ENCODE measurements at regions not wholly inside any gene's neighbourhood (a gene's known extent, or its start where the extent isn't known, plus 50 kb on each side); places are given as distances from the start of the nearest gene placed in this dataset.
"Not testable (repeated sequence)": the region's sequence is repeated elsewhere in the genome, so short reads cannot be mapped to it uniquely, and the experiment has no call there.

DNA sequence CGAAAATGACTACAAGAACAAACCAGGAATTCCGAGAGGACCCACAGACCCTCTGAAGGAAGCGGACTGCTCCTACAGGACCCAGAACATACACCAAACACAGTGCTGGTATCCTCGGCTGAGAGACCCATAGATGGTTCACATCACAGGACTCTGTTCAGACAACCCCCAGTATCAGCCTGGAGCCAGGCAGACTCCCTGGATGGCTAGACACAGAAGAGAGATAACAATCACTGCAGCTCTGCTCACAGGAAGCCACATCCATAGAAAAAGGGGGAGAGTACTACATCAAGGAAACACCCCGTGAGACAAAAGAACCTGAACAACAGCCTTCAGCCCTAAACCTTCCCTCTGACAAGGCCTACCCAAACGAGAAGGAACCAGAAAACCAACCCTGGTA lies 434.0 kb upstream of the NR5A2 start:
- H3K36me3 ChIP-seq (ENCODE audit: control insufficient read depth in 1 of 2, insufficient read depth in 2 of 2, low read depth in 1 of 2, low read length in 2 of 2) = no peaks in the 10 kb centered on the region
- H3K4me3 ChIP-seq (ENCODE audit: insufficient read depth in 1 of 2, low read depth in 1 of 2, low read length in 2 of 2) = no peak overlapping the region
- H3K4ac ChIP-seq (ENCODE audit: low read depth in 1 of 2, low read length in 2 of 2) = no peak overlapping the region
- no peak for DNase-seq
- WGBS = 61% methylated on average over 6 of the region's 6 CpGs
- H2AK5ac ChIP-seq (ENCODE audit: low read length, severe bottlenecking) = no peak overlapping the region
- no peak overlapping the region for H3K27ac ChIP-seq (ENCODE audit: low read length, poor library complexity, severe bottlenecking)
- H2AFZ ChIP-seq (ENCODE audit: low read depth, low read length) = no peak overlapping the region
- H2BK5ac ChIP-seq (ENCODE audit: low read depth, low read length, poor library complexity, severe bottlenecking) = no peak overlapping the region
- no peak overlapping the region for H2BK12ac ChIP-seq (ENCODE audit: low read length in 2 of 2)
- H3K18ac ChIP-seq (ENCODE audit: low read depth in 1 of 2, low read length in 2 of 2) = no peak overlapping the region
- no peak overlapping the region for H2BK15ac ChIP-seq (ENCODE audit: low read depth, poor library complexity, severe bottlenecking)
- H2BK120ac ChIP-seq (ENCODE audit: low read depth, low read length) = no peak overlapping the region
- H3K4me2 ChIP-seq (ENCODE audit: low read length, poor library complexity, severe bottlenecking) = no peak overlapping the region
- peaks cover 3% of the 10 kb centered on the region for H3K9me3 ChIP-seq (ENCODE audit: control insufficient read depth, low read length)
- H3K27me3 ChIP-seq (ENCODE audit: control insufficient read depth in 1 of 2, insufficient read depth in 1 of 2, low read length in 2 of 2) = no peaks in the 10 kb centered on the region
- H3K79me1 ChIP-seq (replicated peaks; ENCODE audit: low read length, poor library complexity, severe bottlenecking) = no peaks in the 10 kb centered on the region
- no peak overlapping the region for H4K91ac ChIP-seq (ENCODE audit: low read length)
- H4K8ac ChIP-seq (ENCODE audit: low read length) = no peak overlapping the region
- no peak overlapping the region for H3K23ac ChIP-seq (ENCODE audit: low read length in 2 of 2)
- H3K4me1 ChIP-seq (ENCODE audit: control insufficient read depth, insufficient read depth, low read depth, low read length) = no peaks in the 10 kb centered on the region
- H3K9ac ChIP-seq (ENCODE audit: low read length) = no peak overlapping the region
- H3K14ac ChIP-seq (ENCODE audit: low read length in 2 of 2) = no peak overlapping the region

DNA sequence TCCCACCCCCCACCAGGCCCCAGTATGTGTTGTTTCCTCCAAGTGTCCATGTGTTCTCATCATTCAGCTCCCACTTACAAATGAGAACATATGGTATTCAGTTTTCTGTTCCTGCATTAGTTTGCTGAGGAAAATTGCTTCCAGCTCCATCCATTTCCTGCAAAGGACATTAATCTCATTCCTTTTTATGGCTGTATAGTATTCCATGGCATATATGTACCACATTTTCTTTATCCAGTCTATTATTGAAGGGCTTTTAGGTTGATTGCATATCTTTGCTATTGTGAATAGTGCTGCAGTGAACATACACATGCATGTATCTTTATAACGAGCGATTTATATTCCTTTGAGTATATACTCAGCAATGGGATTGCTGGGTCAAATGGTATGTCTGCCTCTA lies 431.1 kb upstream of the NR5A2 start:
- H3K18ac ChIP-seq (ENCODE audit: low read depth in 1 of 2, low read length in 2 of 2); H3K27ac ChIP-seq (ENCODE audit: low read length, poor library complexity, severe bottlenecking); DNase-seq; H4K8ac ChIP-seq (ENCODE audit: low read length); H3K23ac ChIP-seq (ENCODE audit: low read length in 2 of 2); H3K4me2 ChIP-seq (ENCODE audit: low read length, poor library complexity, severe bottlenecking); H2BK5ac ChIP-seq (ENCODE audit: low read depth, low read length, poor library complexity, severe bottlenecking); H3K4ac ChIP-seq (ENCODE audit: low read depth in 1 of 2, low read length in 2 of 2); H2BK120ac ChIP-seq (ENCODE audit: low read depth, low read length); H2BK12ac ChIP-seq (ENCODE audit: low read length in 2 of 2); H3K4me3 ChIP-seq (ENCODE audit: insufficient read depth in 1 of 2, low read depth in 1 of 2, low read length in 2 of 2); H3K14ac ChIP-seq (ENCODE audit: low read length in 2 of 2); H3K4me1 ChIP-seq (ENCODE audit: control insufficient read depth, insufficient read depth, low read depth, low read length); H2AFZ ChIP-seq (ENCODE audit: low read depth, low read length); H3K9ac ChIP-seq (ENCODE audit: low read length); H3K27me3 ChIP-seq (ENCODE audit: control insufficient read depth in 1 of 2, insufficient read depth in 1 of 2, low read length in 2 of 2); H3K9me3 ChIP-seq (ENCODE audit: control insufficient read depth, low read length); H4K91ac ChIP-seq (ENCODE audit: low read length); H3K79me1 ChIP-seq (replicated peaks; ENCODE audit: low read length, poor library complexity, severe bottlenecking); H2BK15ac ChIP-seq (ENCODE audit: low read depth, poor library complexity, severe bottlenecking); H3K36me3 ChIP-seq (ENCODE audit: control insufficient read depth in 1 of 2, insufficient read depth in 2 of 2, low read depth in 1 of 2, low read length in 2 of 2); H2AK5ac ChIP-seq (ENCODE audit: low read length, severe bottlenecking): not testable (repeated sequence)
- 97% methylated on average over 2 of the region's 2 CpGs for WGBS

DNA sequence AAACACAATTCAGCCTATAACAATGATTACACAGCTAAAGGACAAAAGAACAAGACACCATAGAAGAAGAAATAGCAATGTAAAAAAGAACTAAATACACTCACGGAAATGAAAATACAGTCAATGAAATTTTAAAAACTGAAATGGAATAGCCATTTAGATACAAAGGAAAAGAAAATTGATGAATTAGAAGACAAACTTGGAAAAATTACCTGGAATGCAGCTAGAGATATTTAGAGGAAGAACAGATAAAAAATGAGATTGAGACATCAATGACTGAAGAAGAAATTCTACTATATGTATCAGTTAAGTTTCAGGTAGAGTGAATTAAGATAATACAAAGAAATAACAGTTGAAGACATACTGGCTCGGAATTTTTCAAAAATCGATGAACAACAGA lies 430.4 kb upstream of the NR5A2 start:
- no peak overlapping the region for H2BK12ac ChIP-seq (ENCODE audit: low read length in 2 of 2)
- H3K4me2 ChIP-seq (ENCODE audit: low read length, poor library complexity, severe bottlenecking) = no peak overlapping the region
- DNase-seq = no peak
- H3K4ac ChIP-seq (ENCODE audit: low read depth in 1 of 2, low read length in 2 of 2) = no peak overlapping the region
- H3K18ac ChIP-seq (ENCODE audit: low read depth in 1 of 2, low read length in 2 of 2) = no peak overlapping the region
- no CpG with 5 or more reads among the region's 3 CpGs for WGBS
- H2BK120ac ChIP-seq (ENCODE audit: low read depth, low read length) = no peak overlapping the region
- no peaks in the 10 kb centered on the region for H3K79me1 ChIP-seq (replicated peaks; ENCODE audit: low read length, poor library complexity, severe bottlenecking)
- no peaks in the 10 kb centered on the region for H3K36me3 ChIP-seq (ENCODE audit: control insufficient read depth in 1 of 2, insufficient read depth in 2 of 2, low read depth in 1 of 2, low read length in 2 of 2)
- no peaks in the 10 kb centered on the region for H3K27me3 ChIP-seq (ENCODE audit: control insufficient read depth in 1 of 2, insufficient read depth in 1 of 2, low read length in 2 of 2)
- H3K9ac ChIP-seq (ENCODE audit: low read length) = no peak overlapping the region
- no peak overlapping the region for H3K27ac ChIP-seq (ENCODE audit: low read length, poor library complexity, severe bottlenecking)
- H3K9me3 ChIP-seq (ENCODE audit: control insufficient read depth, low read length) = peaks cover 3% of the 10 kb centered on the region
- no peak overlapping the region for H2AFZ ChIP-seq (ENCODE audit: low read depth, low read length)
- no peak overlapping the region for H3K4me3 ChIP-seq (ENCODE audit: insufficient read depth in 1 of 2, low read depth in 1 of 2, low read length in 2 of 2)
- no peaks in the 10 kb centered on the region for H3K4me1 ChIP-seq (ENCODE audit: control insufficient read depth, insufficient read depth, low read depth, low read length)
- H3K14ac ChIP-seq (ENCODE audit: low read length in 2 of 2) = no peak overlapping the region
- no peak overlapping the region for H2BK5ac ChIP-seq (ENCODE audit: low read depth, low read length, poor library complexity, severe bottlenecking)
- H4K91ac ChIP-seq (ENCODE audit: low read length) = no peak overlapping the region
- H2BK15ac ChIP-seq (ENCODE audit: low read depth, poor library complexity, severe bottlenecking) = no peak overlapping the region
- no peak overlapping the region for H2AK5ac ChIP-seq (ENCODE audit: low read length, severe bottlenecking)
- H3K23ac ChIP-seq (ENCODE audit: low read length in 2 of 2) = no peak overlapping the region
- H4K8ac ChIP-seq (ENCODE audit: low read length) = no peak overlapping the region

DNA sequence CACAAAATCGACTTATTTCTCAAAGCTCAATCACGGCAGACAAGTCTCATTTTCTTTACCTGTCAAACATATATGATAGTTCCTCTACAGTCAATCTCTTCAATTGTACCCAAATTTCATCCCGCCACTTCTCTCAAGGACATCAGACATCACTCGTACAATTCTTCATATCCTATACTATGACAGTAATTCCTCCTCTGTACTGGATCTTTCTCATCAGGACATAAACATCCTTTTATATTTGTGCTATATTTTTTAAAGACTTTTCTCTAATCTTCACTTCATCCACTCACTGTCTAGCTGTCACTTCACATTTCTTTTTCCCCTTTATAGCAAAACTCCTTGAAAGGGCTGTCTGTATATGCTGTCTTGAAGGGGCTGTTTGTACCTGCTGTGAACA lies 419.1 kb upstream of the NR5A2 start:
- Histone ChIP-seq H2BK15ac (ENCODE audit: low read depth, poor library complexity, severe bottlenecking) (no peak overlapping the region), H2BK120ac (ENCODE audit: low read depth, low read length) (no peak overlapping the region), H3K27ac (ENCODE audit: low read length, poor library complexity, severe bottlenecking) (no peak overlapping the region), H3K79me1 (replicated peaks; ENCODE audit: low read length, poor library complexity, severe bottlenecking) (no peaks in the 10 kb centered on the region), H3K9ac (ENCODE audit: low read length) (no peak overlapping the region), H3K23ac (ENCODE audit: low read length in 2 of 2) (no peak overlapping the region), H2AFZ (ENCODE audit: low read depth, low read length) (no peak overlapping the region), H4K91ac (ENCODE audit: low read length) (no peak overlapping the region), H3K9me3 (ENCODE audit: control insufficient read depth, low read length) (no peaks in the 10 kb centered on the region), H2BK12ac (ENCODE audit: low read length in 2 of 2) (no peak overlapping the region), H3K4me2 (ENCODE audit: low read length, poor library complexity, severe bottlenecking) (no peak overlapping the region), H4K8ac (ENCODE audit: low read length) (no peak overlapping the region), H3K14ac (ENCODE audit: low read length in 2 of 2) (no peak overlapping the region), H3K18ac (ENCODE audit: low read depth in 1 of 2, low read length in 2 of 2) (no peak overlapping the region), H3K36me3 (ENCODE audit: control insufficient read depth in 1 of 2, insufficient read depth in 2 of 2, low read depth in 1 of 2, low read length in 2 of 2) (no peaks in the 10 kb centered on the region), H2AK5ac (ENCODE audit: low read length, severe bottlenecking) (no peak overlapping the region), H3K4me1 (ENCODE audit: control insufficient read depth, insufficient read depth, low read depth, low read length) (peaks cover 1% of the 10 kb centered on the region), H3K4me3 (ENCODE audit: insufficient read depth in 1 of 2, low read depth in 1 of 2, low read length in 2 of 2) (no peak overlapping the region), H2BK5ac (ENCODE audit: low read depth, low read length, poor library complexity, severe bottlenecking) (no peak overlapping the region), H3K27me3 (ENCODE audit: control insufficient read depth in 1 of 2, insufficient read depth in 1 of 2, low read length in 2 of 2) (no peaks in the 10 kb centered on the region), H3K4ac (ENCODE audit: low read depth in 1 of 2, low read length in 2 of 2) (no peak overlapping the region)
- DNase-seq = no peak
- WGBS = 92% methylated on average over 4 of the region's 4 CpGs

Measured in mesenchymal stem cell (in vitro differentiated cells and primary cell).